ENCODE measurements at regions not wholly inside any gene's neighbourhood (a gene's known extent, or its start where the extent isn't known, plus 50 kb on each side); places are given as distances from the start of the nearest gene placed in this dataset.

- TF ChIP-seq CTCF (IDR thresholded peaks at IDR 0.05 in 4 of 5, conservative IDR thresholded peaks at IDR 0.05 in 1 of 5) (no peak), POLR2A (IDR thresholded peaks at IDR 0.05) (no peak)
These were observed 117.9 kb upstream of the ZNF217 start for GRCh38 chr20:53711333-53712211.

Measured in gastrocnemius medialis (tissue), 4 donors.